NCI-H446 treated with DMSO at 0.1 percent for 48 hours (cell line): ENCODE measurements at regions not wholly inside any gene's neighbourhood (a gene's known extent, or its start where the extent isn't known, plus 50 kb on each side); places are given as distances from the start of the nearest gene placed in this dataset.
"Not testable (repeated sequence)": the region's sequence is repeated elsewhere in the genome, so short reads cannot be mapped to it uniquely, and the experiment has no call there.

ENCODE experiments used
- DNase-seq: peaks from one replicate; lab custom pipeline; 2025; lab: John Stamatoyannopoulos, UW

GRCh38 chr2:145918951-145919350 is 1399.0 kb upstream of the ZEB2 start:
- no peak for DNase-seq

GRCh38 chr2:145916799-145917198 is 1396.9 kb upstream of the ZEB2 start:
- no peak for DNase-seq

- no peak for DNase-seq
Measured at GRCh38 chr2:145914716-145915115, 1394.8 kb upstream of the ZEB2 start.

- no peak for DNase-seq
Measured at GRCh38 chr2:145910416-145910815, 1390.5 kb upstream of the ZEB2 start.

- no peak for DNase-seq
Measured at GRCh38 chr2:145909766-145910165, 1389.8 kb upstream of the ZEB2 start.

- DNase-seq: no peak
Measured at GRCh38 chr2:145909175-145909755, 1389.3 kb upstream of the ZEB2 start.

GRCh38 chr2:145906354-145906753 is 1386.4 kb upstream of the ZEB2 start:
- no peak for DNase-seq

- no peak for DNase-seq
Measured at GRCh38 chr2:145905371-145905770, 1385.5 kb upstream of the ZEB2 start.

GRCh38 chr2:145897151-145897550 is 1377.2 kb upstream of the ZEB2 start:
- DNase-seq: no peak

GRCh38 chr2:145887915-145888314 is 1368.0 kb upstream of the ZEB2 start:
- DNase-seq: no peak

GRCh38 chr2:145880997-145881396 is 1361.1 kb upstream of the ZEB2 start:
- DNase-seq: not testable (repeated sequence)

GRCh38 chr2:145875016-145875415 is 1355.1 kb upstream of the ZEB2 start:
- DNase-seq: no peak

GRCh38 chr2:145874466-145874865 is 1354.5 kb upstream of the ZEB2 start:
- DNase-seq: peak; percentile 70

GRCh38 chr2:145864501-145864900 is 1344.6 kb upstream of the ZEB2 start:
- no peak for DNase-seq

GRCh38 chr2:145861940-145862339 is 1342.0 kb upstream of the ZEB2 start:
- no peak for DNase-seq

- DNase-seq: no peak
Measured at GRCh38 chr2:145860083-145860482, 1340.2 kb upstream of the ZEB2 start.

- no peak for DNase-seq
Measured at GRCh38 chr2:145855142-145855541, 1335.2 kb upstream of the ZEB2 start.

GRCh38 chr2:145854039-145854755 is 1334.3 kb upstream of the ZEB2 start:
- DNase-seq: no peak

- no peak for DNase-seq
Measured at GRCh38 chr2:145851730-145852129, 1331.8 kb upstream of the ZEB2 start.

- DNase-seq: no peak
Measured at GRCh38 chr2:145849466-145849865, 1329.5 kb upstream of the ZEB2 start.

GRCh38 chr2:145846982-145847381 is 1327.1 kb upstream of the ZEB2 start:
- DNase-seq: no peak

- DNase-seq: no peak
Measured at GRCh38 chr2:145845923-145846322, 1326.0 kb upstream of the ZEB2 start.

- DNase-seq: no peak
Measured at GRCh38 chr2:145845207-145845894, 1325.4 kb upstream of the ZEB2 start.
